ENCODE measurements at regions not wholly inside any gene's neighbourhood (a gene's known extent, or its start where the extent isn't known, plus 50 kb on each side); places are given as distances from the start of the nearest gene placed in this dataset.

- Histone ChIP-seq H3K36me3 (ENCODE audit: control insufficient read depth in 2 of 2, extremely low read depth in 1 of 2, insufficient read depth in 2 of 2, low read length in 2 of 2) (no peaks in the 10 kb centered on the region), H3K9me3 (ENCODE audit: control insufficient read depth, low read depth, low read length) (no peaks in the 10 kb centered on the region), H3K79me2 (ENCODE audit: control insufficient read depth, insufficient read depth, low read length) (no peaks in the 10 kb centered on the region), H3K27me3 (ENCODE audit: control insufficient read depth, extremely low read depth, insufficient read depth, low read length) (no peaks in the 10 kb centered on the region), H3K4me3 (ENCODE audit: control insufficient read depth in 2 of 3, extremely low read depth in 1 of 3, insufficient read depth in 2 of 3, low read depth in 1 of 3, low read length in 3 of 3) (no peak overlapping the region), H3K9me1 (ENCODE audit: control insufficient read depth, extremely low read depth, insufficient read depth, low read length) (no peaks in the 10 kb centered on the region), H4K20me1 (ENCODE audit: control insufficient read depth, extremely low read depth, insufficient read depth, low read length) (no peaks in the 10 kb centered on the region), H3K4me2 (ENCODE audit: control insufficient read depth, extremely low read depth, insufficient read depth, low read depth, low read length) (no peak overlapping the region), H2AFZ (ENCODE audit: control insufficient read depth, low read length) (no peak overlapping the region), H3K4me1 (ENCODE audit: control insufficient read depth, extremely low read depth, insufficient read depth, low read length) (no peaks in the 10 kb centered on the region), H3K27ac (ENCODE audit: control insufficient read depth, insufficient read depth, low read length) (no peak overlapping the region), H3K9ac (ENCODE audit: control insufficient read depth, extremely low read depth, insufficient read depth, low read length) (no peak overlapping the region)
- no peak for DNase-seq (ENCODE audit: low read depth, low spot score)
- FAIRE-seq: no peak
- dilution Hi-C loops (cut with MboI; ENCODE audit: extremely low pct_ligation_motif_present, low sequenced_read_pairs): no loop called here
- TF ChIP-seq CTCF (optimal IDR thresholded peaks at IDR 0.05 in 1 of 3, IDR thresholded peaks at IDR 0.05 in 1 of 3, conservative IDR thresholded peaks at IDR 0.05 in 1 of 3; ENCODE audit: extremely low read depth in 1 of 3, insufficient read depth in 2 of 3, low read length in 3 of 3) (no peak), EZH2 (IDR thresholded peaks at IDR 0.05; ENCODE audit: low read length) (no peak)
Observed at GRCh38 chr4:14452764-14453163, 549.5 kb upstream of the CPEB2 start.

- no peak overlapping the region for H3K4me3 ChIP-seq (ENCODE audit: control insufficient read depth in 2 of 3, extremely low read depth in 1 of 3, insufficient read depth in 2 of 3, low read depth in 1 of 3, low read length in 3 of 3)
- no peak for FAIRE-seq
- H3K9ac ChIP-seq (ENCODE audit: control insufficient read depth, extremely low read depth, insufficient read depth, low read length): no peak overlapping the region
- H3K4me1 ChIP-seq (ENCODE audit: control insufficient read depth, extremely low read depth, insufficient read depth, low read length): no peaks in the 10 kb centered on the region
- no peaks in the 10 kb centered on the region for H3K27me3 ChIP-seq (ENCODE audit: control insufficient read depth, extremely low read depth, insufficient read depth, low read length)
- no peak for DNase-seq (ENCODE audit: low read depth, low spot score)
- H3K27ac ChIP-seq (ENCODE audit: control insufficient read depth, insufficient read depth, low read length): no peak overlapping the region
- no peak overlapping the region for H2AFZ ChIP-seq (ENCODE audit: control insufficient read depth, low read length)
- no peaks in the 10 kb centered on the region for H3K79me2 ChIP-seq (ENCODE audit: control insufficient read depth, insufficient read depth, low read length)
- dilution Hi-C loops (cut with MboI; ENCODE audit: extremely low pct_ligation_motif_present, low sequenced_read_pairs): no loop called here
- H3K9me1 ChIP-seq (ENCODE audit: control insufficient read depth, extremely low read depth, insufficient read depth, low read length): no peaks in the 10 kb centered on the region
- no peaks in the 10 kb centered on the region for H4K20me1 ChIP-seq (ENCODE audit: control insufficient read depth, extremely low read depth, insufficient read depth, low read length)
- H3K4me2 ChIP-seq (ENCODE audit: control insufficient read depth, extremely low read depth, insufficient read depth, low read depth, low read length): no peak overlapping the region
- no peaks in the 10 kb centered on the region for H3K9me3 ChIP-seq (ENCODE audit: control insufficient read depth, low read depth, low read length)
- H3K36me3 ChIP-seq (ENCODE audit: control insufficient read depth in 2 of 2, extremely low read depth in 1 of 2, insufficient read depth in 2 of 2, low read length in 2 of 2): no peaks in the 10 kb centered on the region
- TF ChIP-seq CTCF (optimal IDR thresholded peaks at IDR 0.05 in 1 of 3, IDR thresholded peaks at IDR 0.05 in 1 of 3, conservative IDR thresholded peaks at IDR 0.05 in 1 of 3; ENCODE audit: extremely low read depth in 1 of 3, insufficient read depth in 2 of 3, low read length in 3 of 3): no peak
- no peak for TF ChIP-seq EZH2 (IDR thresholded peaks at IDR 0.05; ENCODE audit: low read length)
Observed at GRCh38 chr4:14458463-14458862, 543.8 kb upstream of the CPEB2 start.
